K562 (cell line): ENCODE measurements at regions not wholly inside any gene's neighbourhood (a gene's known extent, or its start where the extent isn't known, plus 50 kb on each side); places are given as distances from the start of the nearest gene placed in this dataset.

Experiments used
- ATAC-seq: fragments of 200-7000 bp; cut with Tn5 transposase; 3 replicates; pipeline ENCODE4 v1.9.1; 2020; ENCODE audit warnings: moderate library complexity
- BruUV-seq: library from RNA; stranded (reverse); fragments of 400-500 nt; replicated peaks from 2 replicates; lab custom pipeline; 2021; lab: Mats Ljungman, UMichigan
- CTCF ChIA-PET: fragments of 300-600 bp; formaldehyde crosslinking; extraction: SDS; loops from one replicate; lab custom pipeline; 2021; ENCODE audit warnings: low intra/inter-chr PET ratio; lab: Yijun Ruan, JAX
- POLR2A ChIA-PET: fragments of 300-600, 350-650 bp; sonication (Branson Sonifier 250); formaldehyde crosslinking; extraction: SDS; loops from one replicate; lab custom pipeline; 2021; ENCODE audit warnings: antibody characterized with exemption, inconsistent platforms; lab: Yijun Ruan, JAX
- DNase-seq, 4 experiments: peaks; one replicate each; pipeline versions ENCODE4 v3.0.0 to v3.0.0-alpha.2; 2011 to 2018; ENCODE audit warnings: low spot score in 3 of 4, mixed read lengths in 3 of 4; ENCODE audit errors: extremely low read depth in 1 of 4
- FAIRE-seq: peaks from 2 replicates; lab custom pipeline; 2011; peaks lifted over from hg19 to GRCh38; lab: Jason Lieb, UNC
- H2AFZ ChIP-seq: 2 replicates; pipeline ENCODE4 v1.6.0; 2011; ENCODE audit warnings: low read depth, low read length, control low read depth, inconsistent platforms
- H3K27ac ChIP-seq: fragments of 200-600 bp; 3 replicates; pipeline ENCODE4 v1.8.0; 2011; ENCODE audit warnings: low read depth, mild to moderate bottlenecking, control low read depth, inconsistent platforms, low read length, moderate library complexity, mixed read lengths; ENCODE audit errors: extremely low read depth
- H3K27me3 ChIP-seq, 2 experiments: fragments of 300-600 bp in 1 of 2; 2 replicates in 1 of 2; 3 replicates in 1 of 2; pipeline versions ENCODE4 v1.6.0 to v1.8.0; 2011; ENCODE audit warnings: inconsistent platforms in 2 of 2, low read length in 2 of 2, mild to moderate bottlenecking in 1 of 2, mixed read lengths in 1 of 2, moderate library complexity in 1 of 2; ENCODE audit not compliant: control insufficient read depth in 2 of 2, insufficient read depth in 2 of 2
- H3K36me3 ChIP-seq: fragments of 300-600 bp; 3 replicates; pipeline ENCODE4 v1.8.0; 2011; ENCODE audit warnings: mild to moderate bottlenecking, low read length, inconsistent platforms; ENCODE audit not compliant: control insufficient read depth, insufficient read depth
- H3K4me1 ChIP-seq, 2 experiments: fragments of 200-600 bp in 1 of 2; replicated peaks in 1 of 2; 2 replicates in 1 of 2; 3 replicates in 1 of 2; pipeline versions ENCODE4 v1.5.1 to v1.8.0; 2011; ENCODE audit warnings: inconsistent platforms in 2 of 2, low read length in 2 of 2, mild to moderate bottlenecking in 1 of 2, mixed read lengths in 1 of 2, moderate library complexity in 1 of 2; ENCODE audit not compliant: control insufficient read depth in 2 of 2, insufficient read depth in 2 of 2
- H3K4me2 ChIP-seq: 2 replicates; pipeline ENCODE4 v1.6.1; 2011; ENCODE audit warnings: low read length, control low read depth, inconsistent platforms, mixed read lengths; ENCODE audit not compliant: insufficient read depth
- H3K4me3 ChIP-seq: fragments of 200-600 bp; sonication (generic), shearing (Covaris generic); 2 replicates; pipeline ENCODE4 v1.5.1; 2016; ENCODE audit warnings: control low read depth, inconsistent platforms
- H3K79me2 ChIP-seq: fragments of 200-600 bp; 3 replicates; pipeline ENCODE4 v1.8.0; 2011; ENCODE audit warnings: low read length, inconsistent platforms; ENCODE audit not compliant: control insufficient read depth, insufficient read depth
- H3K9ac ChIP-seq, 2 experiments: 2 replicates each; pipeline versions ENCODE4 v1.6.0 to v1.6.1; 2011; ENCODE audit warnings: low read depth in 2 of 2, low read length in 2 of 2, control low read depth in 1 of 2, inconsistent platforms in 1 of 2, mild to moderate bottlenecking in 1 of 2, mixed read lengths in 1 of 2; ENCODE audit not compliant: insufficient read depth in 1 of 2
- H3K9me1 ChIP-seq: one replicate; pipeline ENCODE4 v1.6.0; 2011; ENCODE audit warnings: inconsistent platforms, mild to moderate bottlenecking, low read length, moderate library complexity; ENCODE audit not compliant: control insufficient read depth, insufficient read depth
- H3K9me3 ChIP-seq: replicated peaks from 2 replicates; pipeline ENCODE4 v1.5.1; 2011; ENCODE audit warnings: low read depth, low read length, inconsistent platforms; ENCODE audit not compliant: control insufficient read depth, insufficient read depth
- H4K20me1 ChIP-seq: replicated peaks from 2 replicates; pipeline ENCODE4 v1.6.1; 2011; ENCODE audit warnings: low read length, inconsistent platforms, mixed read lengths; ENCODE audit not compliant: control insufficient read depth, insufficient read depth
- CREB3 ChIP-seq: fragments of 450-650 bp; conservative IDR thresholded peaks from 2 replicates; pipeline ENCODE4 v1.6.1; 2016; ENCODE audit warnings: missing genetic modification characterization, low read depth, mild to moderate bottlenecking, missing compliant biosample characterization, moderate library complexity
- CSDE1 ChIP-seq, 2 experiments: fragments of 450-650 bp; IDR thresholded peaks; 2 replicates each; pipeline ENCODE4 v1.6.1; 2016; ENCODE audit warnings: mild to moderate bottlenecking in 1 of 2
- ELK1 ChIP-seq: sonication (generic); formaldehyde crosslinking; IDR thresholded peaks from 2 replicates; pipeline ENCODE4 v1.8.1; 2022; ENCODE audit warnings: missing genetic modification reagents
- FOXO4 ChIP-seq: fragments of 450-650 bp; formaldehyde crosslinking; IDR thresholded peaks from 2 replicates; pipeline ENCODE4 v1.4.0; 2020; ENCODE audit warnings: mild to moderate bottlenecking, moderate library complexity
- ZBTB7A ChIP-seq: IDR thresholded peaks from 2 replicates; pipeline ENCODE4 v1.6.1; 2011; ENCODE audit warnings: low read depth, mild to moderate bottlenecking, low read length, moderate library complexity, borderline replicate concordance; ENCODE audit not compliant: control insufficient read depth
- WGBS: fragments of 100-300 bp; shearing (Covaris generic); methylation state at CpG from one replicate; pipeline ENCODE4 v1.1.6; 2016; ENCODE audit warnings: low coverage, mixed read lengths; ENCODE audit not compliant: insufficient coverage; ENCODE audit errors: missing lambda C conversion rate; 5-methylcytosine and 5-hydroxymethylcytosine counted together
- in situ Hi-C: fragments of 300-500 bp; cut with MboI; formaldehyde crosslinking; loops from 4 replicates; pipeline ENCODE4 v1.15.0; 2018; ENCODE audit warnings: inconsistent platforms, mixed read lengths
- intact Hi-C: fragments of 100-400 bp; cut with micrococcal nuclease; formaldehyde crosslinking; loops from 2 replicates; pipeline ENCODE4 v1.14.2; 2022

GRCh38 chr10:130761032-130761575 lies 550.4 kb downstream of the TCERG1L start:
- Histone ChIP-seq H3K4me1 (no peaks in the 10 kb centered on the region), H3K9me1 (no peaks in the 10 kb centered on the region), H3K27me3 (no peaks in the 10 kb centered on the region), H3K9me3 (no peaks in the 10 kb centered on the region), H3K4me3 (no peak overlapping the region), H3K9ac (no peak overlapping the region), H2AFZ (no peak overlapping the region), H3K79me2 (no peaks in the 10 kb centered on the region), H3K27ac (no peak overlapping the region), H3K36me3 (no peaks in the 10 kb centered on the region), H3K4me2 (no peak overlapping the region), H4K20me1 (no peaks in the 10 kb centered on the region)
- DNase-seq, result no peak
- POLR2A ChIA-PET, result no interaction called here
- BruUV-seq, result no TSS peak
- CTCF ChIA-PET, result no interaction called here
- TF ChIP-seq ZBTB7A (no peak), CSDE1 (IDR thresholded peaks at IDR 0.05) (no peak), CREB3 (no peak), ELK1 (no peak), FOXO4 (CRISPR knock-in tag) (no peak)
- in situ Hi-C loops, result no loop called here
- intact Hi-C loops, result no loop called here
- WGBS, result 0% methylated on average over 4 of the region's 6 CpGs
- no peak for ATAC-seq
- FAIRE-seq, result no peak
